Endothelial cell of umbilical vein (primary cell): ENCODE measurements at regions not wholly inside any gene's neighbourhood (a gene's known extent, or its start where the extent isn't known, plus 50 kb on each side); places are given as distances from the start of the nearest gene placed in this dataset.

ENCODE experiments used
- BruUV-seq: library from RNA; stranded (reverse); fragments of 400-500 nt; replicated peaks from 2 replicates; lab custom pipeline; 2021; lab: Mats Ljungman, UMichigan
- CTCF ChIA-PET: fragments of 300-600, 350-600 bp; sonication (Branson Sonifier 250); formaldehyde crosslinking; loops from one replicate; lab custom pipeline; 2021; ENCODE audit warnings: antibody characterized with exemption, inconsistent platforms; lab: Charles Lee
- POLR2A ChIA-PET: fragments of 300-600, 350-600 bp; sonication (Branson Sonifier 250); formaldehyde crosslinking; loops from one replicate; lab custom pipeline; 2021; ENCODE audit warnings: antibody characterized with exemption, inconsistent platforms; lab: Charles Lee
- DNase-seq: peaks from one replicate; pipeline ENCODE4 v3.0.0-alpha.2; 2011; ENCODE audit warnings: low read depth, low spot score
- FAIRE-seq: peaks from 2 replicates; lab custom pipeline; 2011; peaks lifted over from hg19 to GRCh38; lab: Jason Lieb, UNC
- H2AFZ ChIP-seq: 2 replicates; pipeline ENCODE4 v1.6.0; 2012; ENCODE audit warnings: low read depth, low read length, control low read depth, inconsistent platforms
- H3K27ac ChIP-seq: 2 replicates; pipeline ENCODE4 v1.5.1; 2011; ENCODE audit warnings: low read depth, mild to moderate bottlenecking, control low read depth, low read length, moderate library complexity; ENCODE audit not compliant: insufficient read depth
- H3K27me3 ChIP-seq, 2 experiments: 2 replicates each; pipeline versions ENCODE4 v1.6.0 to v1.6.1; 2011; ENCODE audit warnings: low read length in 2 of 2, mixed read lengths in 1 of 2; ENCODE audit not compliant: control insufficient read depth in 2 of 2, insufficient read depth in 2 of 2
- H3K36me3 ChIP-seq, 2 experiments: 2 replicates in 1 of 2; 3 replicates in 1 of 2; pipeline ENCODE4 v1.5.1; 2011; ENCODE audit warnings: low read length in 2 of 2, mild to moderate bottlenecking in 1 of 2, moderate library complexity in 1 of 2; ENCODE audit not compliant: control insufficient read depth in 2 of 2, insufficient read depth in 2 of 2; ENCODE audit errors: extremely low read depth in 1 of 2
- H3K4me1 ChIP-seq: 3 replicates; pipeline ENCODE4 v1.5.1; 2011; ENCODE audit warnings: mild to moderate bottlenecking, low read length; ENCODE audit not compliant: control insufficient read depth, insufficient read depth; ENCODE audit errors: extremely low read depth
- H3K4me2 ChIP-seq: 2 replicates; pipeline ENCODE4 v1.6.1; 2011; ENCODE audit warnings: low read length, control low read depth, mixed read lengths; ENCODE audit not compliant: insufficient read depth
- H3K4me3 ChIP-seq, 3 experiments: fragments of 200-600 bp in 1 of 3; sonication (generic), shearing (Covaris generic) in 1 of 3; replicated peaks in 1 of 3; 2 replicates each; pipeline ENCODE4 v1.5.1; 2011 to 2016; ENCODE audit warnings: control low read depth in 3 of 3, low read length in 3 of 3, mild to moderate bottlenecking in 2 of 3, inconsistent platforms in 1 of 3, low read depth in 1 of 3, moderate library complexity in 1 of 3; ENCODE audit not compliant: insufficient read depth in 1 of 3
- H3K79me2 ChIP-seq: 2 replicates; pipeline ENCODE4 v1.6.0; 2012; ENCODE audit warnings: low read length, inconsistent platforms; ENCODE audit not compliant: control insufficient read depth, insufficient read depth
- H3K9ac ChIP-seq: replicated peaks from 2 replicates; pipeline ENCODE3; 2011; ENCODE audit warnings: low read length, control low read depth; ENCODE audit not compliant: insufficient read depth; ENCODE audit errors: extremely low read depth
- H3K9me1 ChIP-seq: replicated peaks from 3 replicates; pipeline ENCODE4 v1.6.0; 2011; ENCODE audit warnings: mild to moderate bottlenecking, low read length; ENCODE audit not compliant: control insufficient read depth, insufficient read depth; ENCODE audit errors: extremely low read depth
- H3K9me3 ChIP-seq: replicated peaks from 2 replicates; pipeline ENCODE4 v1.5.1; 2012; ENCODE audit warnings: low read length, inconsistent platforms; ENCODE audit not compliant: control insufficient read depth, insufficient read depth
- H4K20me1 ChIP-seq: replicated peaks from 2 replicates; pipeline ENCODE3; 2011; ENCODE audit warnings: mild to moderate bottlenecking, low read length; ENCODE audit not compliant: control insufficient read depth, insufficient read depth; ENCODE audit errors: extremely low read depth
- CTCF ChIP-seq, 2 donors: IDR thresholded peaks; 1 replicate in 1 of 2; 2 replicates in 1 of 2; pipeline ENCODE4 v1.5.1; 2011; ENCODE audit warnings: low read length in 2 of 2, mild to moderate bottlenecking in 2 of 2, moderate library complexity in 2 of 2, control low read depth in 1 of 2, inconsistent platforms in 1 of 2, low read depth in 1 of 2; ENCODE audit not compliant: insufficient read depth in 1 of 2; ENCODE audit errors: extremely low read depth in 1 of 2
- EZH2 ChIP-seq: IDR thresholded peaks from 2 replicates; pipeline ENCODE4 v1.6.1; 2012; ENCODE audit warnings: borderline replicate concordance, low read depth, mild to moderate bottlenecking, moderate library complexity, low read length, inconsistent platforms; ENCODE audit not compliant: severe bottlenecking
- FOS ChIP-seq: IDR thresholded peaks from 2 replicates; pipeline ENCODE4 v1.6.1; 2011; ENCODE audit warnings: mild to moderate bottlenecking, low read length, moderate library complexity, borderline replicate concordance; ENCODE audit not compliant: insufficient read depth
- GATA2 ChIP-seq: IDR thresholded peaks from 2 replicates; pipeline ENCODE4 v1.7.0; 2011; ENCODE audit warnings: low read depth, mild to moderate bottlenecking, moderate library complexity, mixed read lengths, low read length; ENCODE audit not compliant: insufficient read length, insufficient read depth
- JUN ChIP-seq: IDR thresholded peaks from 2 replicates; pipeline ENCODE4 v1.6.1; 2011; ENCODE audit warnings: borderline replicate concordance, low read depth; ENCODE audit not compliant: insufficient read length, insufficient read depth
- MAX ChIP-seq: IDR thresholded peaks from 2 replicates; pipeline ENCODE4 v1.6.1; 2011; ENCODE audit not compliant: insufficient read depth, insufficient read length
- MYC ChIP-seq: IDR thresholded peaks from one replicate; pipeline ENCODE4 v1.6.1; 2011; ENCODE audit warnings: mild to moderate bottlenecking, low read depth, low read length
- POLR2A ChIP-seq: IDR thresholded peaks from 2 replicates; pipeline ENCODE4 v1.6.1; 2012; ENCODE audit warnings: low read depth, mild to moderate bottlenecking, control low read depth, low read length
- POLR2AphosphoS5 ChIP-seq: IDR thresholded peaks from 2 replicates; pipeline ENCODE4 v1.6.1; 2012; ENCODE audit warnings: low read depth, mild to moderate bottlenecking, control low read depth, low read length, moderate library complexity; ENCODE audit not compliant: insufficient read depth
- dilution Hi-C: fragments of 300-500 bp; cut with MboI; formaldehyde crosslinking; loops from one replicate; pipeline ENCODE4 v1.15.0; 2019; ENCODE audit warnings: low sequenced_read_pairs; ENCODE audit not compliant: extremely low pct_ligation_motif_present
- intact Hi-C: fragments of 100-400 bp; cut with micrococcal nuclease; formaldehyde crosslinking; loops from one replicate; pipeline ENCODE4 v1.10.0; 2022

- peak overlapping the region; percentile 16 for H3K27ac ChIP-seq
- H4K20me1 ChIP-seq: no peaks in the 10 kb centered on the region
- POLR2A ChIA-PET: no interaction called here
- no peaks in the 10 kb centered on the region for H3K9me3 ChIP-seq
- H3K9me1 ChIP-seq: no peaks in the 10 kb centered on the region
- H3K4me3 ChIP-seq: no peak overlapping the region
- FAIRE-seq: peak; percentile 62
- H3K9ac ChIP-seq: no peak overlapping the region
- dilution Hi-C loops: no loop called here
- TF ChIP-seq FOS (no peak), JUN (no peak), MYC (no peak), MAX (no peak), GATA2 (no peak), EZH2 (no peak), POLR2A (no peak), POLR2AphosphoS5 (no peak), CTCF (IDR thresholded peaks at IDR 0.05; ENCODE audit: extremely low read depth in 1 of 2, insufficient read depth in 1 of 2, low read depth in 1 of 2, low read length in 2 of 2) (no peak)
- H2AFZ ChIP-seq: peak overlapping the region; percentile 28
- no peaks in the 10 kb centered on the region for H3K36me3 ChIP-seq
- peaks cover 13% of the 10 kb centered on the region for H3K4me1 ChIP-seq
- BruUV-seq: no TSS peak
- no peaks in the 10 kb centered on the region for H3K27me3 ChIP-seq
- intact Hi-C loops: no loop called here
- no peak overlapping the region for H3K4me2 ChIP-seq
- CTCF ChIA-PET: interaction anchor here (0.8 to 1.6 kb wide), 9 partner anchors 18 to 522 kb away, joined by 3 to 11 read pairs (median 3); partner anchors contain the start of gene FOXC2
- peak; percentile 44 for DNase-seq
- H3K79me2 ChIP-seq: no peaks in the 10 kb centered on the region
These were observed 178.7 kb downstream of the FOXL1 start for GRCh38 chr16:86756882-86757703.
